ENCODE measurements at regions not wholly inside any gene's neighbourhood (a gene's known extent, or its start where the extent isn't known, plus 50 kb on each side); places are given as distances from the start of the nearest gene placed in this dataset.

DNA sequence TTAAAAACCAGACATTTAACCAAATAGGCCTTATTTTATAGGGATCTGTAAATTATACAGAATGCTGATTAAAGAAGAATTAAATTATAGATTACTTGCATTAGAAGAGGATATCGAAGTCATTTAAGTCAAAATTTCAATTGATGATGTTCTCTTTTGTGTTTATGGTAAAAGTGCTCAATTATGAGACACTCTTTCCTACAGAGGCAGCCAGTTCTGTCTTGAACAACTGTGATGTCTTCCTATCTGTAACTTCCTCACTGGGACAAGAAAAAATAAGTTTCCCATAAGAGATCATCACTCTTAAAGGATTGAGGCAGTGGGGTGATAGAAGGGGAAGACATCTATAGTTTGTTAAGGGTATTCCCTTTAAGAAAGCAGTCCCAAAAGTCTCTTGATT, 613.5 kb downstream of the INSC start:
- Histone ChIP-seq H3T11ph (ENCODE audit: low read length) (no peak overlapping the region), H2BK15ac (ENCODE audit: low read depth, low read length) (no peak overlapping the region), H3K4me1 (ENCODE audit: insufficient read depth, low read length) (no peaks in the 10 kb centered on the region), H3K4ac (ENCODE audit: low read depth, low read length) (no peak overlapping the region), H3K27me3 (ENCODE audit: insufficient read depth, low read length) (no peaks in the 10 kb centered on the region), H2BK12ac (ENCODE audit: insufficient read length, low read depth, low read length) (no peak overlapping the region), H2BK120ac (ENCODE audit: low read depth, low read length, poor library complexity, severe bottlenecking) (no peak overlapping the region), H3K4me2 (ENCODE audit: insufficient read depth, insufficient read length, low read length) (no peak overlapping the region), H3K23me2 (ENCODE audit: insufficient read length, low read depth, low read length, poor library complexity, severe bottlenecking) (no peaks in the 10 kb centered on the region), H2BK20ac (ENCODE audit: low read depth, low read length, poor library complexity, severe bottlenecking) (no peak overlapping the region), H3K23ac (ENCODE audit: insufficient read length, low read depth, low read length) (no peak overlapping the region), H3K9me3 (ENCODE audit: control insufficient read depth, low read depth, low read length) (no peaks in the 10 kb centered on the region), H4K5ac (ENCODE audit: insufficient read length, low read depth, low read length) (no peak overlapping the region), H3K56ac (ENCODE audit: insufficient read length, low read depth, low read length) (no peak overlapping the region), H3K9ac (ENCODE audit: extremely low read depth, insufficient read length, low read length) (no peak overlapping the region), H2AFZ (ENCODE audit: low read length) (no peak overlapping the region), H2AK5ac (ENCODE audit: insufficient read length, low read length) (no peak overlapping the region), H4K8ac (replicated peaks; ENCODE audit: insufficient read length, low read depth, low read length) (no peak overlapping the region), H2BK5ac (ENCODE audit: insufficient read length, low read length) (no peak overlapping the region), H3K79me2 (ENCODE audit: insufficient read depth, low read length) (no peaks in the 10 kb centered on the region), H3K18ac (ENCODE audit: insufficient read length, low read depth, low read length) (no peak overlapping the region), H3K14ac (ENCODE audit: insufficient read depth, low read length) (no peak overlapping the region), H4K91ac (ENCODE audit: insufficient read length, low read depth, low read length) (no peak overlapping the region), H4K20me1 (ENCODE audit: control insufficient read depth, insufficient read depth, insufficient read length) (no peaks in the 10 kb centered on the region), H3K27ac (ENCODE audit: insufficient read length, low read depth, low read length) (no peak overlapping the region), H3K79me1 (ENCODE audit: insufficient read depth, low read depth, low read length, poor library complexity, severe bottlenecking) (no peaks in the 10 kb centered on the region)
- H3K4me3 Mint-ChIP-seq, result no peak overlapping the region
- WGBS (ENCODE audit: extremely low coverage, insufficient read length, low lambda C conversion rate), result no CpG with 5 or more reads among the region's 1 CpG
- DNase-seq, result no peak
- no peak overlapping the region for H3K27ac Mint-ChIP-seq
- peaks cover 6% of the 10 kb centered on the region; the same call in 1 of the 2 replicates for H3K27me3 Mint-ChIP-seq (ENCODE audit: low read depth)
- H3K9me3 Mint-ChIP-seq, result no peaks in the 10 kb centered on the region
- TF ChIP-seq, protein P1, sequence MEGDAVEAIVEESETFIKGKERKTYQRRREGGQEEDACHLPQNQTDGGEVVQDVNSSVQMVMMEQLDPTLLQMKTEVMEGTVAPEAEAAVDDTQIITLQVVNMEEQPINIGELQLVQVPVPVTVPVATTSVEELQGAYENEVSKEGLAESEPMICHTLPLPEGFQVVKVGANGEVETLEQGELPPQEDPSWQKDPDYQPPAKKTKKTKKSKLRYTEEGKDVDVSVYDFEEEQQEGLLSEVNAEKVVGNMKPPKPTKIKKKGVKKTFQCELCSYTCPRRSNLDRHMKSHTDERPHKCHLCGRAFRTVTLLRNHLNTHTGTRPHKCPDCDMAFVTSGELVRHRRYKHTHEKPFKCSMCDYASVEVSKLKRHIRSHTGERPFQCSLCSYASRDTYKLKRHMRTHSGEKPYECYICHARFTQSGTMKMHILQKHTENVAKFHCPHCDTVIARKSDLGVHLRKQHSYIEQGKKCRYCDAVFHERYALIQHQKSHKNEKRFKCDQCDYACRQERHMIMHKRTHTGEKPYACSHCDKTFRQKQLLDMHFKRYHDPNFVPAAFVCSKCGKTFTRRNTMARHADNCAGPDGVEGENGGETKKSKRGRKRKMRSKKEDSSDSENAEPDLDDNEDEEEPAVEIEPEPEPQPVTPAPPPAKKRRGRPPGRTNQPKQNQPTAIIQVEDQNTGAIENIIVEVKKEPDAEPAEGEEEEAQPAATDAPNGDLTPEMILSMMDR (conservative IDR thresholded peaks at IDR 0.05), result no peak
- no peaks in the 10 kb centered on the region; a peak in 1 of 7 replicates for H3K36me3 Mint-ChIP-seq (ENCODE audit: insufficient read depth in 1 of 3, low read depth in 3 of 3)
- peaks cover 17 to 24% of the 10 kb centered on the region in 2 experiments for H3K4me1 Mint-ChIP-seq

Data from H9 (cell line).